WERI-Rb-1 (cell line): ENCODE measurements at regions not wholly inside any gene's neighbourhood (a gene's known extent, or its start where the extent isn't known, plus 50 kb on each side); places are given as distances from the start of the nearest gene placed in this dataset.

Source experiments
- DNase-seq: peaks from one replicate; pipeline ENCODE4 v3.0.0-alpha.2; 2020
- H3K27ac ChIP-seq: fragments of 250-450 bp; sonication (Bioruptor Pico); 2 replicates; pipeline ENCODE4 v1.5.1; 2020; ENCODE audit warnings: mild to moderate bottlenecking, moderate library complexity
- H3K27me3 ChIP-seq: fragments of 250-450 bp; sonication (Bioruptor Pico); 2 replicates; pipeline ENCODE4 v1.5.1; 2021; ENCODE audit warnings: mild to moderate bottlenecking, low read depth, moderate library complexity; ENCODE audit not compliant: insufficient read depth, severe bottlenecking
- H3K36me3 ChIP-seq: fragments of 250-450 bp; sonication (Bioruptor Pico); 2 replicates; pipeline ENCODE4 v1.5.1; 2020; ENCODE audit warnings: mild to moderate bottlenecking, moderate library complexity
- H3K4me3 ChIP-seq: 2 replicates; pipeline ENCODE4 v1.5.1; 2011; ENCODE audit warnings: low read depth, mild to moderate bottlenecking, control low read depth, low read length
- H3K9me3 ChIP-seq: fragments of 250-450 bp; sonication (Bioruptor Pico); 2 replicates; pipeline ENCODE4 v1.5.1; 2021; ENCODE audit warnings: mild to moderate bottlenecking, moderate library complexity; ENCODE audit not compliant: severe bottlenecking
- CTCF ChIP-seq: IDR thresholded peaks from 2 replicates; pipeline ENCODE4 v1.5.1; 2011; ENCODE audit warnings: low read depth, mild to moderate bottlenecking, control low read depth, inconsistent platforms, low read length

- H3K9me3 ChIP-seq = no peaks in the 10 kb centered on the region
- no peak overlapping the region for H3K27ac ChIP-seq
- H3K4me3 ChIP-seq = no peak overlapping the region
- no peak for DNase-seq
- H3K36me3 ChIP-seq = no peaks in the 10 kb centered on the region
- no peak for TF ChIP-seq CTCF
- H3K27me3 ChIP-seq = no peaks in the 10 kb centered on the region
Observed at GRCh38 chr5:83844449-83845068, 123.9 kb upstream of the HAPLN1 start.

DNA sequence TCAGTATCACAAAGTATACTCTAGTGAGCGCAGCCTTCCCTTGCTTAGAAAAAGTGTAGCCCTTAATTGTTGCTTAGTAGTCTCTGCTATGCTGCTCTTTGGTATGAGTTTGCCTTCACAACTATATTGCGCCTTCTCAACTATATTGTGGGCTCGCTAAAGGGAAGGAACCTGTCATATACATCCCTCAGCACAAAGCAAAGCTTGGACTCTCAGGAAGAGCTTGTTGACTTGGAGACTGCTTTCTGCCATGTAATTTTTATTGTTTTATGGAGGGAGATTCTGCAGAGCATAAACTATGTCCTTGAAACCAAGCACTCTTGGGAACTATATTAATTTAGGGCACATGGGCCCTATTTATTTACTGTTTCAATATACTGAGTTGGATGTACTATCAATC is 119.1 kb upstream of the HAPLN1 start:
- DNase-seq = no peak
- TF ChIP-seq CTCF = no peak
- no peak overlapping the region for H3K4me3 ChIP-seq
- H3K27me3 ChIP-seq = no peaks in the 10 kb centered on the region
- no peaks in the 10 kb centered on the region for H3K36me3 ChIP-seq
- H3K9me3 ChIP-seq = no peaks in the 10 kb centered on the region
- no peak overlapping the region for H3K27ac ChIP-seq

DNA sequence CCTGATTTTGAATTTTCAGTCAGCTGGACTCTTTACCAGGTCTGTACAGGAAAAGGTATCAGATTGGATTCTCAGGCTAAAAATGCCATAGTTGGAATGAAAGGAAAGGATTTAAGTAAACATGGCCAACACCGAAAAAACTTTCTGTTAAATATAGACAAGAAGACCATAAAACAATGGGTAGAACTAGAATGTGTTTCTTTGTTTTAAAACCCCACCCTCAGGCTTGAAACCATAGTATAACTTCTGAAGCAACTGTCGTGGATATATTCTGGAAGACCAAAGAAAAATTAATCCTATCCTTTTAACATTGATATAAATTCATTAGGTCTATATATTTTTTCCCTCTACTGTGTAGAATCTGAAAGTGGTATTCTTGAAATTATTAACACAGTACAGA is 118.6 kb upstream of the HAPLN1 start:
- H3K27me3 ChIP-seq = no peaks in the 10 kb centered on the region
- no peaks in the 10 kb centered on the region for H3K9me3 ChIP-seq
- no peak for DNase-seq
- TF ChIP-seq CTCF = no peak
- H3K36me3 ChIP-seq = no peaks in the 10 kb centered on the region
- H3K27ac ChIP-seq = no peak overlapping the region
- no peak overlapping the region for H3K4me3 ChIP-seq

DNA sequence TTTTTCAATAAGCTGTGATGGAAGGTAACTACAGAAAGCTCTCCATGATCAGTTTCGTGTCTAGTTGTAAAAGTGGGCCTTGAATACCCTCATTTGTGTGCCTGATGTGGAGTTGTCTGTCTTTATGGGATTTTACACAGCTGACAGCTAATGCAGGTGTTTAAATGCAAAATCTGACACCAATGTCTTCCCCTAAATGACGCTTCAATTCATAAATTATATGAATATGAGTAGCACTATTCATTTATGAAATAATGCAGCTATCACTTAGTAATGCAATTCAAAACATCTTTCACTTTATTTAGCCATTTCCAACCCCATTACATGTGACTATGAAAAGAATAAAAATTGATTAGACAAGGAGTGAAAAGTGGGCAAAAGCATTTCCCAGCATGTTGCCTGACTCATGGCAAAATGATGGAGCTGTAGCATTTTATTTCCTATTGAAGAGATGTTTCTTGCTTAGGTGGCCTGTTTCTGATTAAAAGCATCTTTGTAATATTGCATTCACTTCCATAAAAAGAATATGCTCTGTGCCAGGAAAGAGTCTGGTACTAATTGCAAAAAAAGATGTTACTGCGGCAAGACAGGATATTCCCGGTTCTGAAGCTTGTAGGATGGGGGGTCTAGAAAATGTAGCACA is 116.7 kb upstream of the HAPLN1 start:
- no peak for TF ChIP-seq CTCF
- no peaks in the 10 kb centered on the region for H3K27me3 ChIP-seq
- DNase-seq = no peak
- H3K9me3 ChIP-seq = no peaks in the 10 kb centered on the region
- H3K27ac ChIP-seq = no peak overlapping the region
- no peak overlapping the region for H3K4me3 ChIP-seq
- no peaks in the 10 kb centered on the region for H3K36me3 ChIP-seq

DNA sequence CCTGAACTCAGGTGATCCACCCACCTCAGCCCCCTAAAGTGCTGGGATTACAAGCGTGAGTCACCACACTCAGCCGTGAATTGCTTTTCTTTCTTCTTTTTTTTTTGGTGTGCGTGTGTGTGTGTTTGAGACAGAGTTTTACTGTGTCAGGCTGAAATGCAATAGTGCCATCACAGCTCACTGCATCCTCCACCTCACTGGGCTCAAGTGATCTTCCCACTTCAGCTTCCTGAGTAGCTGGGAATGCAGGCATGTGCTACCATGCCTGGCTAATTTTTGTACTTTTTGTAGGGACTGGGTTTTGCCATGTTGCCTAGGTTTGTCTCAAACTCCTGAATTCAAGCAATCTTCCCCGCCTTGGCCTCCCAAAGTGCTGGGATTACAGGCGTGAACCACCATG is 113.7 kb upstream of the HAPLN1 start:
- Histone ChIP-seq H3K9me3 (no peaks in the 10 kb centered on the region), H3K27ac (no peak overlapping the region), H3K36me3 (no peaks in the 10 kb centered on the region), H3K27me3 (no peaks in the 10 kb centered on the region), H3K4me3 (no peak overlapping the region)
- TF ChIP-seq CTCF = no peak
- DNase-seq = no peak

- no peak for DNase-seq
- no peaks in the 10 kb centered on the region for H3K9me3 ChIP-seq
- no peak overlapping the region for H3K27ac ChIP-seq
- H3K4me3 ChIP-seq = no peak overlapping the region
- no peak for TF ChIP-seq CTCF
- no peaks in the 10 kb centered on the region for H3K27me3 ChIP-seq
- H3K36me3 ChIP-seq = no peaks in the 10 kb centered on the region
Observed at GRCh38 chr5:83831834-83832233, 111.2 kb upstream of the HAPLN1 start.
